Right hindlimb (tissue), 1 donor: ENCODE measurements at regions not wholly inside any gene's neighbourhood (a gene's known extent, or its start where the extent isn't known, plus 50 kb on each side); places are given as distances from the start of the nearest gene placed in this dataset.

Experiments used
- DNase-seq: peaks from one replicate; pipeline ENCODE4 v3.0.0-alpha.2; 2018

GRCh38 chr16:64450177-64450576 lies 671.7 kb downstream of the CDH11 start:
- DNase-seq = no peak

- DNase-seq = no peak
These were observed 672.4 kb downstream of the CDH11 start for GRCh38 chr16:64449506-64449905.

- no peak for DNase-seq
These were observed 676.2 kb downstream of the CDH11 start for GRCh38 chr16:64445649-64446048.

GRCh38 chr16:64445245-64445644 lies 676.6 kb downstream of the CDH11 start:
- DNase-seq = no peak

GRCh38 chr16:64440421-64440831 lies 681.4 kb downstream of the CDH11 start:
- peak; percentile 66 for DNase-seq

GRCh38 chr16:64440005-64440404 lies 681.9 kb downstream of the CDH11 start:
- DNase-seq = no peak

GRCh38 chr16:64437706-64438324 lies 684.0 kb downstream of the CDH11 start:
- no peak for DNase-seq

- DNase-seq = no peak
These were observed 687.3 kb downstream of the CDH11 start for GRCh38 chr16:64434526-64435069.

- DNase-seq = no peak
These were observed 693.3 kb downstream of the CDH11 start for GRCh38 chr16:64428463-64429113.

GRCh38 chr16:64426131-64426666 lies 695.7 kb downstream of the CDH11 start:
- DNase-seq = no peak

- no peak for DNase-seq
These were observed 696.5 kb downstream of the CDH11 start for GRCh38 chr16:64425381-64425780.

- DNase-seq = no peak
These were observed 699.6 kb downstream of the CDH11 start for GRCh38 chr16:64422259-64422658.

GRCh38 chr16:64421515-64421914 lies 700.3 kb downstream of the CDH11 start:
- DNase-seq = no peak

- DNase-seq = no peak
These were observed 702.0 kb downstream of the CDH11 start for GRCh38 chr16:64419832-64420231.

- no peak for DNase-seq
These were observed 704.1 kb downstream of the CDH11 start for GRCh38 chr16:64417711-64418227.

- DNase-seq = no peak
These were observed 705.5 kb downstream of the CDH11 start for GRCh38 chr16:64416216-64417005.

- no peak for DNase-seq
These were observed 709.1 kb downstream of the CDH11 start for GRCh38 chr16:64412578-64413280.

- no peak for DNase-seq
These were observed 711.6 kb downstream of the CDH11 start for GRCh38 chr16:64410306-64410705.

- DNase-seq = no peak
These were observed 712.1 kb downstream of the CDH11 start for GRCh38 chr16:64409783-64410210.

GRCh38 chr16:64408699-64409098 lies 713.2 kb downstream of the CDH11 start:
- DNase-seq = no peak

- no peak for DNase-seq
These were observed 715.1 kb downstream of the CDH11 start for GRCh38 chr16:64406770-64407181.

- DNase-seq = no peak
These were observed 718.5 kb downstream of the CDH11 start for GRCh38 chr16:64403352-64403751.
